B cell (primary cell): ENCODE measurements at regions not wholly inside any gene's neighbourhood (a gene's known extent, or its start where the extent isn't known, plus 50 kb on each side); places are given as distances from the start of the nearest gene placed in this dataset.

Experiments used
- ATAC-seq: fragments of 200-7000 bp; cut with Tn5 transposase; one replicate; pipeline ENCODE4 v1.10.0; 2021; ENCODE audit warnings: low read depth, mild to moderate bottlenecking, moderate number of reproducible peaks, moderate library complexity
- CTCF ChIA-PET: fragments of 350-600 bp; sonication (Branson Sonifier 250); formaldehyde crosslinking; loops from one replicate; lab custom pipeline; 2021; ENCODE audit warnings: antibody characterized with exemption, inconsistent platforms; lab: Charles Lee
- POLR2A ChIA-PET: fragments of 350-600 bp; sonication (Branson Sonifier 250); formaldehyde crosslinking; loops from one replicate; lab custom pipeline; 2021; ENCODE audit warnings: antibody characterized with exemption; lab: Charles Lee
- DNase-seq: peaks from one replicate; pipeline ENCODE4 v3.0.0; 2013
- H2AFZ ChIP-seq: 2 replicates; pipeline ENCODE4 v1.6.1; 2012; ENCODE audit warnings: mild to moderate bottlenecking, low read depth, low read length; ENCODE audit not compliant: insufficient read depth, poor library complexity, severe bottlenecking
- H3K27ac ChIP-seq, 2 donors: 1 replicate in 1 of 2; 2 replicates in 1 of 2; pipeline ENCODE4 v1.5.1; 2012 to 2013; ENCODE audit warnings: low read length in 2 of 2, mild to moderate bottlenecking in 2 of 2, moderate library complexity in 1 of 2
- H3K27me3 ChIP-seq, 4 experiments: fragments of 200-600 bp in 1 of 4; sonication (generic) in 1 of 4; replicated peaks in 1 of 4; 1 replicate in 2 of 4; 2 replicates in 2 of 4; pipeline versions ENCODE4 v1.6.1 to v1.7.0; 2013 to 2016; ENCODE audit warnings: low read length in 3 of 4, mild to moderate bottlenecking in 2 of 4, mixed read lengths in 1 of 4, moderate library complexity in 1 of 4; ENCODE audit not compliant: insufficient read depth in 4 of 4, control insufficient read depth in 3 of 4; ENCODE audit errors: control extremely low read depth in 1 of 4
- H3K36me3 ChIP-seq, 2 experiments: replicated peaks in 1 of 2; 1 replicate in 1 of 2; 2 replicates in 1 of 2; pipeline versions ENCODE4 v1.6.1 to v1.7.1; 2013; ENCODE audit warnings: low read length in 1 of 2; ENCODE audit not compliant: insufficient read depth in 2 of 2, control insufficient read depth in 1 of 2; ENCODE audit errors: control extremely low read depth in 1 of 2, extremely low read depth in 1 of 2
- H3K4me1 ChIP-seq, 2 donors: fragments of 200-600 bp in 1 of 2; sonication (generic) in 1 of 2; 1 replicate in 1 of 2; 2 replicates in 1 of 2; pipeline versions ENCODE4 v1.5.1 to v1.6.1; 2013 to 2017; ENCODE audit warnings: low read length in 2 of 2; ENCODE audit not compliant: control insufficient read depth in 2 of 2, insufficient read depth in 2 of 2
- H3K4me2 ChIP-seq: replicated peaks from 2 replicates; pipeline ENCODE3; 2012; ENCODE audit warnings: mild to moderate bottlenecking, low read depth, low read length; ENCODE audit not compliant: poor library complexity, severe bottlenecking
- H3K4me3 ChIP-seq, 5 experiments: fragments of 200-600 bp in 1 of 5; sonication (generic) in 1 of 5; 1 replicate in 3 of 5; 2 replicates in 2 of 5; pipeline versions ENCODE4 v1.5.1 to v1.7.0; 2011 to 2016; ENCODE audit warnings: low read length in 4 of 5, mild to moderate bottlenecking in 4 of 5, low read depth in 2 of 5, control low read depth in 1 of 5, moderate library complexity in 1 of 5; ENCODE audit not compliant: insufficient read depth in 1 of 5; ENCODE audit errors: control extremely low read depth in 1 of 5, extremely low read depth in 1 of 5
- H3K79me2 ChIP-seq: fragments of 200-600 bp; sonication (generic); one replicate; pipeline ENCODE4 v1.6.0; 2016; ENCODE audit warnings: low read length; ENCODE audit not compliant: control insufficient read depth, insufficient read depth
- H3K9ac ChIP-seq: fragments of 200-600 bp; sonication (generic); 2 replicates; pipeline ENCODE4 v1.6.1; 2017; ENCODE audit warnings: mild to moderate bottlenecking, low read length, moderate library complexity
- H3K9me3 ChIP-seq, 3 donors: one replicate each; pipeline versions ENCODE4 v1.6.1 to v1.7.1; 2013; ENCODE audit warnings: low read length in 2 of 3; ENCODE audit not compliant: control insufficient read depth in 2 of 3, insufficient read depth in 1 of 3; ENCODE audit errors: control extremely low read depth in 1 of 3
- H4K20me1 ChIP-seq: 2 replicates; pipeline ENCODE4 v1.6.0; 2012; ENCODE audit warnings: mild to moderate bottlenecking, low read length; ENCODE audit not compliant: insufficient read depth, control insufficient read depth, poor library complexity, severe bottlenecking
- H3K27ac Mint-ChIP-seq: one replicate; pipeline ENCODE4 v1.8.0; 2021; ENCODE audit warnings: mixed read lengths
- H3K27me3 Mint-ChIP-seq: one replicate; pipeline ENCODE4 v1.8.0; 2021; ENCODE audit warnings: mixed read lengths
- H3K4me1 Mint-ChIP-seq: one replicate; pipeline ENCODE4 v1.8.0; 2021; ENCODE audit warnings: mixed read lengths
- H3K4me3 Mint-ChIP-seq: one replicate; pipeline ENCODE4 v1.8.0; 2021; ENCODE audit warnings: mixed read lengths
- H3K9me3 Mint-ChIP-seq: one replicate; pipeline ENCODE4 v1.8.0; 2022; ENCODE audit warnings: mixed read lengths; ENCODE audit not compliant: insufficient read depth
- CTCF ChIP-seq: fragments of 200-600 bp; IDR thresholded peaks from one replicate; pipeline ENCODE4 v1.8.0; 2022; ENCODE audit warnings: antibody characterized with exemption, mild to moderate bottlenecking
- EZH2 ChIP-seq: IDR thresholded peaks from 2 replicates; pipeline ENCODE4 v1.6.1; 2012; ENCODE audit warnings: borderline replicate concordance, low read depth, mild to moderate bottlenecking, moderate library complexity, low read length; ENCODE audit not compliant: insufficient read depth, poor library complexity, severe bottlenecking
- WGBS: methylation state at CpG from one replicate; pipeline ENCODE4 v1.1.5; 2013; ENCODE audit warnings: missing lambda C conversion rate; ENCODE audit not compliant: insufficient coverage; 5-methylcytosine and 5-hydroxymethylcytosine counted together
- intact Hi-C: fragments of 100-400 bp; cut with micrococcal nuclease; formaldehyde crosslinking; loops from one replicate; pipeline ENCODE4 v1.10.0; 2022

- ATAC-seq (no peak), DNase-seq (no peak)
- TF ChIP-seq EZH2, result no peak
- no peak for TF ChIP-seq CTCF
- Histone ChIP-seq H3K9ac (no peak overlapping the region), H4K20me1 (no peaks in the 10 kb centered on the region), H3K4me3 (no peak overlapping the region), H3K79me2 (no peaks in the 10 kb centered on the region), H3K27me3 (no peaks in the 10 kb centered on the region), H3K4me2 (no peak overlapping the region), H3K9me3 (no peaks in the 10 kb centered on the region), H2AFZ (no peak overlapping the region), H3K36me3 (no peaks in the 10 kb centered on the region), H3K27ac (no peak overlapping the region), H3K4me1 (peaks cover 0 to 5% of the 10 kb centered on the region in 2 donors)
- H3K4me3 Mint-ChIP-seq, result no peak overlapping the region
- ChIA-PET POLR2A (no interaction called here), CTCF (no interaction called here)
- no peak overlapping the region for H3K27ac Mint-ChIP-seq
- intact Hi-C loops, result no loop called here
- H3K9me3 Mint-ChIP-seq, result no peaks in the 10 kb centered on the region
- peaks cover 3% of the 10 kb centered on the region for H3K27me3 Mint-ChIP-seq
- H3K4me1 Mint-ChIP-seq, result peaks cover 11% of the 10 kb centered on the region
- no CpG with 5 or more reads among the region's 1 CpG for WGBS
These were observed 203.2 kb upstream of the GAP43 start for GRCh38 chr3:115420086-115420485.

GRCh38 chr3:115423170-115423569 is 200.1 kb upstream of the GAP43 start:
- POLR2A ChIA-PET, result no interaction called here
- CTCF ChIA-PET, result no interaction called here
- H3K27me3 ChIP-seq, result no peaks in the 10 kb centered on the region
- no peak overlapping the region for H3K4me2 ChIP-seq
- Mint-ChIP-seq H3K27ac (no peak overlapping the region), H3K4me3 (no peak overlapping the region), H3K9me3 (no peaks in the 10 kb centered on the region), H3K4me1 (peaks cover 9% of the 10 kb centered on the region), H3K27me3 (peaks cover 3% of the 10 kb centered on the region)
- DNase-seq, result no peak
- no peak overlapping the region for H2AFZ ChIP-seq
- intact Hi-C loops, result no loop called here
- H4K20me1 ChIP-seq, result no peaks in the 10 kb centered on the region
- no peaks in the 10 kb centered on the region for H3K79me2 ChIP-seq
- no CpG with 5 or more reads among the region's 1 CpG for WGBS
- H3K4me3 ChIP-seq, result no peak overlapping the region
- ATAC-seq, result no peak
- peaks cover 0 to 5% of the 10 kb centered on the region in 2 donors for H3K4me1 ChIP-seq
- H3K36me3 ChIP-seq, result no peaks in the 10 kb centered on the region
- H3K27ac ChIP-seq, result no peak overlapping the region
- no peak overlapping the region for H3K9ac ChIP-seq
- no peaks in the 10 kb centered on the region for H3K9me3 ChIP-seq
- no peak for TF ChIP-seq EZH2
- TF ChIP-seq CTCF, result no peak
